HG02759 (cell line): ENCODE measurements at regions not wholly inside any gene's neighbourhood (a gene's known extent, or its start where the extent isn't known, plus 50 kb on each side); places are given as distances from the start of the nearest gene placed in this dataset.

Experiments
- ATAC-seq: cut with Tn5 transposase; IDR thresholded peaks from one replicate; pipeline ENCODE4 v1.9.1; 2021; ENCODE audit warnings: mild to moderate bottlenecking, moderate library complexity; ENCODE audit not compliant: unreplicated experiment

- ATAC-seq, result no peak
Observed at GRCh38 chr14:71648725-71649124, 283.5 kb upstream of the RGS6 start.

GRCh38 chr14:71650187-71650755 lies 282.0 kb upstream of the RGS6 start:
- ATAC-seq, result no peak

DNA sequence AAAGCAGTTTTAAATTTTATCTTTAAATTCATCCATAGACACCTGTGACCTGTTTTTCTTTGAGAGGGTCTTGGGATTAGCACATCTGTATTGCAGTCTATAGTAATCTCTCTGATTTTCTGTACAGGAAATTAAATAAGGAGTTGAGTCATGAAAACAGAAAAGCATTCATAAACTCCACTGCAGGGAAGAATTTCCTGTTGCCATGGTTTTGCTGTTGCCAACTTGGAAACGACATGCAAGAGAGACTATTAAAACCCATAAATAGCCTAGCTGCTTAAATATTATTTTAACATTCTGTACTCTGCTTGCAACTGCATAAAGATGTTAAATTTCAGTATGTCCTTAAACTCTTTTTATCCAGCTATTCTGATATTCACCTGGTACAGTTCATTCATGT lies 281.0 kb upstream of the RGS6 start:
- ATAC-seq, result no peak

DNA sequence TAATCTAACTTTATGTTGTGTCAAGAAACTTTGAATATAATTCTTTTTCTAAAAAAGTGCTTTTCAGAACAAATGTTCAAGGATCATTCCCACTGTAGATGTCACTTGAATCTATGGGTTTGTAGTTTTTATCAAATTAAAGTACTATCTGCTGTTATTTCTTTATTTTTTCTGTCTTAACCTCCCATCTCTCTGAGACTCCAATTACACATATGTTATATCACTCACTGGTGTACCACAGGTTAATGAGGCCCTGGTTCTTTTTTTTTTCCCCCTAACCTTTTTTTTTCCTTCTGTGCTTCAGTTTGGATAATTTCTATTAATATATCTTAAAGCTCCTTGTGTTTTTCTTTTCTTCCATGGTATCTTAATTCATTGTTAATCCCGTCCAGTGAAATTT lies 279.9 kb upstream of the RGS6 start:
- no peak for ATAC-seq

DNA sequence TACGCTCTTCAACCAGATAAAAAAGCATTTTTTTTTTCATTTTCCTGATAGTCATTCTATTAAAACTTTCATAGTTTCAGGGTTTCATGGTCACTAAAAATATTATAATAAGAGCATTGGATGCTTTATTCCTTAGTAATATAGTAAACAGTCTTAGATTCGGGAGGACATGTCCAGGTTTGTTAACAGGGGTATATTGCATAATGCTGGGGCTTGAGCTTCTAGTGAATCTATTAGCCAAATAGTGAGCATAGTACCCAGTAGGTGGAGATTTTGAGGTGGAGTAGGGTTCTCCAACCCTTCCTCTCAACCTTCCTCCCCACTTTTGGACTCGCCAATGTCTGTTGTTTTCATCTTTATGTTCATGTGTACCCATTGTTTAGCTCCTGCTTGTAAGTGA lies 277.4 kb upstream of the RGS6 start:
- no peak for ATAC-seq

DNA sequence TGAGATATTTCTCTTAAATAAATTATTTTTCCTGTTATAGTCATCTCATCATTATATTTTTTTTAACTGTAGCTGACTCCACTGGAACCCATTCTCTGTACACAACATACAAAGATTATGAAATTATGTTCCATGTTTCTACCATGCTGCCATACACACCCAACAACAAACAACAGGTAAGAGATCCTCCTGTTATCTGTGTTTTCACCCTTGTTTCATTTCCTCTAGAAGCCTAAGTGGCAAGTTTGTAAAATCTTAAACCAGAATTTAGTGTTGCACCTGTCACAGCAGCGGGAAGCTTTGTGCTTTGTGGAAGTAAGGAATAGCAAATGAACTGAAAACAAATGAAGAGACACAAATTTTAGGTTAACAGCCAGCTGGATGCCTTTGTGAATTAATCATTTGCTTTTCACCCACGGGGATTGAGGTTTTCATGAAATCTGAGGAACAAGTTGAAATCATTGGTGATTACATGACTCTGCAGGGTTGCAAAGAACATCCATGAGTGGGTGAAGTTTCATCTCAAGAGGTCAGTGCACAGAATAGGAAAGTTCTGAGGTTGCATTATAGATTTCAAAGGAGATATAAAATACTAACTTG lies 273.9 kb upstream of the RGS6 start:
- ATAC-seq, result no peak

DNA sequence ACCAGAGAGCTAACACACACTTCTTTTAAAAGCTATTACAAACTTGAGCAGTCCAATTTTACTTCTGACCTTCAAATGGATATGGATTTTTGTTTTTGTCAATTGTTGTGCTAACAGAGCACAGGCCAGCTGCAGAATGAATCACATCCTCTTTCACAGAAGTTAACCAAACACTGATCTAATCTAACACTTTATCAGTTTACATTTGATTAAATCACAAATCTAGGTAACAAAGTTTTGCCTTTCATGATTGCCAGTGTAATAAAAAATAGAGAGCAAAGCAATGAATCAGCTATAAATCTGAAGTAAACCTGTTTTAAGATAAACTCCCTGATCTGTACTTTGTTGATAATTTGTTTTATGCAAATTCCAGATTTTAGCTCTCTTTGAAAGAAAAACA lies 273.1 kb upstream of the RGS6 start:
- ATAC-seq, result no peak

DNA sequence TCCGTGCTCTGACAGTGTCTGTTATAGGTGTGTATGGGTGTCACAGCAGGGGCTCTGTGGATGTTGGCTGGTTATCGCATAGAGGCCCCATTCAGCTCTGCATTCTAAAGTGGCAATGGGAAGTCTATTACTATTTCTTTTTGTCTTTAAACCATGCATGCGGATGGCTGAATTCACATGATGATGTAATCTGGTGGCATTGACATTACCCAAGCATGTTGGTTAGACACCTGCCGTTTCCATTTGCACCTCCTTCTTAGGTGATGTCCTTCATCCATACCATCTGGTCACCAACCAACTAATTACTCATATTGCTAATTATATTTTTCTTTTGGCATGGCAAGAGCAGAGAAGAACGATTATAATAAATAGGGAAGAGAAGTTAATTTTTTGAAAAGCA lies 270.8 kb upstream of the RGS6 start:
- no peak for ATAC-seq

GRCh38 chr14:71662291-71662790 lies 269.9 kb upstream of the RGS6 start:
- ATAC-seq, result no peak

GRCh38 chr14:71665157-71665556 lies 267.1 kb upstream of the RGS6 start:
- ATAC-seq, result no peak

GRCh38 chr14:71665781-71666180 lies 266.4 kb upstream of the RGS6 start:
- ATAC-seq, result no peak

GRCh38 chr14:71666571-71667145 lies 265.6 kb upstream of the RGS6 start:
- no peak for ATAC-seq

DNA sequence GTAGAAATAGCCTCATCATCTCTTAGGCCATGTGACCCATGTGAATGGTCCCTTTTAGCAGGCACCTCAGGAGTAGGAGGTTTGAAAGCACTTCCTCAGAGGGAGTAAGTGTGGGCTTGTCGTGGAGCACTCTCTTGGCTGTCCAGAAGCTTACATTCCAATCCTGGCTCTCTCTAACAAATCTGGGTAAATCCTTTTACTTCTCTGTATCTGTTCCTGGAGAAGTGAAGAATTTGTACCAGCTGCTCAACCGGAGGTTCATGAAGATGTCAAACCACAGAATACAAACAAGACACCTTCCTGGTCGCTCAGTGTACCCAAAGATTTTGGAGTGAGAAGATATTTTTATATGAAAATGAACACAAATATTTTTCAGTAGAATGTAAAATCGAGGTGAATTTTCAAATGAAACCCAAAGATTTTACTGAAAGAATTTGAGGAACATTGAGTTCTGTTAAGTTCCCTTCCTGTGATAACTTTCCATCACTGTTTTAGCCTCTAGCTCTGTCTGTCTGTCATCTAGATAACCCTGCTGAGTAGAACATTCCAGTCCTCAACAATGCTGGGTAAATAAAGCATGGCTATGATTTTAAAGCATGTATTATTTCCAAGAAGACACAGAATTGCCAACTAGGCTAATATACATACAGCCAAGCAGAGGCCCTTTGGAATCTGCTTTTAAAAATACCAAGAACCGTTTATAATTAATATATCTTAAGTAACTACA lies 263.9 kb upstream of the RGS6 start:
- ATAC-seq, result no peak

- ATAC-seq, result no peak
Observed at GRCh38 chr14:71672596-71672995, 259.6 kb upstream of the RGS6 start.

- ATAC-seq, result no peak
Observed at GRCh38 chr14:71675126-71675899, 256.9 kb upstream of the RGS6 start.

- no peak for ATAC-seq
Observed at GRCh38 chr14:71675900-71676287, 256.3 kb upstream of the RGS6 start.

DNA sequence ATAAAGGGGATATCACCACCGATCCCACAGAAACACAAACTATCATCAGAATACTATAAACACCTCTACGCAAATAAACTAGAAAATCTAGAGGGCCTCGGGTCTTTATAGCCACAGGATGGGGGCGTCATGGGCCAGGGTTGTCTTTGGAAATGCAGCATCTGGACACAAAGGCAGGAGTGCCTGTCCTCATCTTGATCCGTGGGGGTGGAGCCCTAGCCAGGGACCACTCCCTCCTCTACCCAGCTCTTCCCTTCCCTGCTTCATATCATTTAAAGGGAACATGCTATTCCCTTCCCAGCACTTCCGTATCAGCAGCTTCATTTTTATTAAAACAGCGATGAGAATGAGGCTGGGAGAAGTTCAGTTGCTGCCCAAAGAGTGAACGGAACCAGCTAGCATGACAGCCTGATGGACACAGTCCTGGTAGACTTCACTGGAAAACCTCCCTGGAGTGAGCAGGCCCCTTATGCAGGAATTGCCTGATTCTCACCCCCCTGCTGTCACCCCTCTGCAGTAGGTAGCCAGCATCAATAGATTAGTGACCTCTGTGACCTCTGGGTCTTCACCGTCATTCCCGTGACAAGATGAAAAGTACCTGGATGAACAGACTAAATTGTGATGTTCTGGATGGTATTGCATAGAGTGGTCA lies 251.4 kb upstream of the RGS6 start:
- no peak for ATAC-seq

GRCh38 chr14:71682337-71682736 lies 249.9 kb upstream of the RGS6 start:
- no peak for ATAC-seq

- no peak for ATAC-seq
Observed at GRCh38 chr14:71684323-71684722, 247.9 kb upstream of the RGS6 start.

GRCh38 chr14:71686677-71687076 lies 245.6 kb upstream of the RGS6 start:
- no peak for ATAC-seq
